22Rv1 (cell line): ENCODE measurements at regions not wholly inside any gene's neighbourhood (a gene's known extent, or its start where the extent isn't known, plus 50 kb on each side); places are given as distances from the start of the nearest gene placed in this dataset.

Experiments
- ZFX ChIP-seq: fragments of 450-650 bp; IDR thresholded peaks from 2 replicates; pipeline ENCODE4 v1.6.1; 2017; ENCODE audit warnings: antibody characterized with exemption, borderline replicate concordance
- TF ChIP-seq, protein P1 (sequence below): fragments of 450-650 bp; IDR thresholded peaks from 2 replicates; pipeline ENCODE4 v1.5.1; 2017; ENCODE audit warnings: mild to moderate bottlenecking

DNA sequence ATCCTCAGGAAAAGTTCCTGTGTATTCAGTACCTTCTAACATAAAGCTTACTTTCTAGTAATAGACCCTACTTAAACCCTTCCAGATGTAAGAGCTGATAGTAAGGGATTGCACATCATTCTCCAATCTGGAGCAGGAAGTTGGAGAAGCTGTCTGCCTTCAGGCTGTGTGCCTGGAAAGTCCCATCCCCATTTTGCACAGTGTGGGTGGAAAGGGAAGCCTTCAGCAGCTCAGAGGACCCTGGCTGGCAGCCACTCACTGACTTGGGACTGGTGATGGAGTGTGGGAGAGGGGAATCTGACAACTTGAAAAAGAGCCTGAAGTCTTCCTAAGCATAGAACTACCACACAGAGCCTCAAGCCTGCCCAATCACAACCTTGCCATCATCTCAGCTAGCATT is 164.1 kb upstream of the ADO start:
- TF ChIP-seq, protein P1, sequence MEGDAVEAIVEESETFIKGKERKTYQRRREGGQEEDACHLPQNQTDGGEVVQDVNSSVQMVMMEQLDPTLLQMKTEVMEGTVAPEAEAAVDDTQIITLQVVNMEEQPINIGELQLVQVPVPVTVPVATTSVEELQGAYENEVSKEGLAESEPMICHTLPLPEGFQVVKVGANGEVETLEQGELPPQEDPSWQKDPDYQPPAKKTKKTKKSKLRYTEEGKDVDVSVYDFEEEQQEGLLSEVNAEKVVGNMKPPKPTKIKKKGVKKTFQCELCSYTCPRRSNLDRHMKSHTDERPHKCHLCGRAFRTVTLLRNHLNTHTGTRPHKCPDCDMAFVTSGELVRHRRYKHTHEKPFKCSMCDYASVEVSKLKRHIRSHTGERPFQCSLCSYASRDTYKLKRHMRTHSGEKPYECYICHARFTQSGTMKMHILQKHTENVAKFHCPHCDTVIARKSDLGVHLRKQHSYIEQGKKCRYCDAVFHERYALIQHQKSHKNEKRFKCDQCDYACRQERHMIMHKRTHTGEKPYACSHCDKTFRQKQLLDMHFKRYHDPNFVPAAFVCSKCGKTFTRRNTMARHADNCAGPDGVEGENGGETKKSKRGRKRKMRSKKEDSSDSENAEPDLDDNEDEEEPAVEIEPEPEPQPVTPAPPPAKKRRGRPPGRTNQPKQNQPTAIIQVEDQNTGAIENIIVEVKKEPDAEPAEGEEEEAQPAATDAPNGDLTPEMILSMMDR: no peak
- TF ChIP-seq ZFX: no peak
